Sigmoid colon (tissue), 3 donors: ENCODE measurements at regions not wholly inside any gene's neighbourhood (a gene's known extent, or its start where the extent isn't known, plus 50 kb on each side); places are given as distances from the start of the nearest gene placed in this dataset.

ENCODE experiments used
- CTCF ChIP-seq, 4 experiments: fragments of 450-650 bp in 3 of 4; fragments of 200-600 bp in 1 of 4; IDR thresholded peaks; one replicate each; pipeline ENCODE4 v1.5.1; 2016 to 2019; ENCODE audit warnings: antibody characterized with exemption in 4 of 4, mild to moderate bottlenecking in 3 of 4, moderate library complexity in 2 of 4
- POLR2A ChIP-seq, 2 donors: fragments of 450-650 bp; IDR thresholded peaks; one replicate each; pipeline ENCODE4 v1.6.1; 2016; ENCODE audit warnings: antibody characterized with exemption in 2 of 2, mild to moderate bottlenecking in 2 of 2, moderate library complexity in 2 of 2

GRCh38 chr3:175890066-175890465, 1030.9 kb downstream of the NAALADL2 start:
- no peak for TF ChIP-seq CTCF (IDR thresholded peaks at IDR 0.05)
- no peak for TF ChIP-seq POLR2A (IDR thresholded peaks at IDR 0.05)
